ENCODE measurements at regions not wholly inside any gene's neighbourhood (a gene's known extent, or its start where the extent isn't known, plus 50 kb on each side); places are given as distances from the start of the nearest gene placed in this dataset.

GRCh38 chr2:221361633-221362032 is 210.5 kb downstream of the EPHA4 start:
- no peak for TF ChIP-seq SUZ12 (IDR thresholded peaks at IDR 0.05)
- no peak for TF ChIP-seq FOXA1 (IDR thresholded peaks at IDR 0.05)
- TF ChIP-seq SP1 (IDR thresholded peaks at IDR 0.05), result no peak
- TF ChIP-seq BHLHE40 (IDR thresholded peaks at IDR 0.05; ENCODE audit: borderline replicate concordance), result no peak
- no peak for TF ChIP-seq ARNT (IDR thresholded peaks at IDR 0.05)
- no peak for TF ChIP-seq HDGF (IDR thresholded peaks at IDR 0.05; ENCODE audit: borderline replicate concordance)
- TF ChIP-seq L3MBTL2 (conservative IDR thresholded peaks at IDR 0.05), result no peak
- no peak for TF ChIP-seq FOXM1 (IDR thresholded peaks at IDR 0.05; ENCODE audit: borderline replicate concordance)

Data from HEK293T (cell line).